NCI-H2196 (cell line): ENCODE measurements at regions not wholly inside any gene's neighbourhood (a gene's known extent, or its start where the extent isn't known, plus 50 kb on each side); places are given as distances from the start of the nearest gene placed in this dataset.

Experiments
- DNase-seq: peaks from one replicate; lab custom pipeline; 2025; ENCODE audit not compliant: unreplicated experiment; lab: John Stamatoyannopoulos, UW

GRCh38 chr10:60669501-60669900, 108.8 kb upstream of the CDK1 start:
- DNase-seq: no peak

GRCh38 chr10:60666221-60666620, 112.1 kb upstream of the CDK1 start:
- no peak for DNase-seq

GRCh38 chr10:60664859-60665258, 113.4 kb upstream of the CDK1 start:
- DNase-seq: no peak

- DNase-seq: peak; percentile 6
Measured at GRCh38 chr10:60663850-60664249, 114.4 kb upstream of the CDK1 start.

GRCh38 chr10:60662917-60663614, 115.2 kb upstream of the CDK1 start:
- no peak for DNase-seq

- no peak for DNase-seq
Measured at GRCh38 chr10:60661637-60662036, 116.6 kb upstream of the CDK1 start.

- DNase-seq: no peak
Measured at GRCh38 chr10:60660625-60661024, 117.7 kb upstream of the CDK1 start.

- DNase-seq: no peak
Measured at GRCh38 chr10:60654813-60655464, 123.3 kb upstream of the CDK1 start.

GRCh38 chr10:60652628-60653027, 125.7 kb upstream of the CDK1 start:
- DNase-seq: no peak

- DNase-seq: no peak
Measured at GRCh38 chr10:60650378-60650800, 127.9 kb upstream of the CDK1 start.

- DNase-seq: no peak
Measured at GRCh38 chr10:60649485-60650377, 128.5 kb upstream of the CDK1 start.

- DNase-seq: no peak
Measured at GRCh38 chr10:60648761-60649160, 129.5 kb upstream of the CDK1 start.

- peak; percentile 41 for DNase-seq
Measured at GRCh38 chr10:60646966-60647796, 131.1 kb upstream of the CDK1 start.

GRCh38 chr10:60645980-60646379, 132.3 kb upstream of the CDK1 start:
- no peak for DNase-seq

- DNase-seq: no peak
Measured at GRCh38 chr10:60644436-60645130, 133.7 kb upstream of the CDK1 start.

GRCh38 chr10:60643874-60644273, 134.4 kb upstream of the CDK1 start:
- no peak for DNase-seq

- no peak for DNase-seq
Measured at GRCh38 chr10:60629332-60629731, 148.9 kb upstream of the CDK1 start.

- DNase-seq: no peak
Measured at GRCh38 chr10:60627778-60628748, 150.2 kb upstream of the CDK1 start.

GRCh38 chr10:60626037-60626436, 152.2 kb upstream of the CDK1 start:
- no peak for DNase-seq
